ENCODE measurements at regions not wholly inside any gene's neighbourhood (a gene's known extent, or its start where the extent isn't known, plus 50 kb on each side); places are given as distances from the start of the nearest gene placed in this dataset.

- Histone ChIP-seq H3K9ac (no peak overlapping the region), H3K36me3 (ENCODE audit: control insufficient read depth, insufficient read depth, low read length) (no peaks in the 10 kb centered on the region), H3K4me3 (ENCODE audit: low read depth, low read length) (no peak overlapping the region), H3K27ac (no peak overlapping the region), H2AFZ (no peak overlapping the region), H3K79me2 (no peaks in the 10 kb centered on the region), H3K4me2 (ENCODE audit: low read length) (no peak overlapping the region), H3K27me3 (ENCODE audit: control insufficient read depth, insufficient read depth, low read length) (no peaks in the 10 kb centered on the region), H3K9me3 (ENCODE audit: control insufficient read depth, low read length) (no peaks in the 10 kb centered on the region), H3K4me1 (no peaks in the 10 kb centered on the region)
- no peak for TF ChIP-seq CTCF (IDR thresholded peaks at IDR 0.05)
Measured at GRCh38 chr7:9504678-9505077, 1071.3 kb downstream of the NXPH1 start.

DNA sequence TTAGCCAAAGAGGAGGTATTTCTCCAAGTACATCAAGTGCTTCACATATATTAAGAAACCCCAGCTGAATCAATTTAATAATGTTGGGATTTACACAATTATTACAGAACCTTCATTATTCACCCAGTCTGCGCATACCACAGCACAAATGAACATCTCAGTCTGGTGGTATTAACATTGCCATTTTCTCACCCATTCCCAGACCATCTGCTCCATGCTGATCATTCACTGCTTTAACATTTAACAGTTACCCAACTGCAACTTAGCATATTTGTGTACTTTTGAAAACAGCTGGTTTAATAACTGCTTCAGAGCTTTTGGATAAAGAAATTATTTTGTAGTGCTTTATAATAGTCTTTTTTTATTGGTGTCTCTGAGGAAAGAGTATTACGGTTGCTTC lies 1072.1 kb downstream of the NXPH1 start:
- Histone ChIP-seq H3K79me2 (no peaks in the 10 kb centered on the region), H3K27me3 (ENCODE audit: control insufficient read depth, insufficient read depth, low read length) (no peaks in the 10 kb centered on the region), H2AFZ (no peak overlapping the region), H3K4me3 (ENCODE audit: low read depth, low read length) (no peak overlapping the region), H3K4me2 (ENCODE audit: low read length) (no peak overlapping the region), H3K36me3 (ENCODE audit: control insufficient read depth, insufficient read depth, low read length) (no peaks in the 10 kb centered on the region), H3K4me1 (no peaks in the 10 kb centered on the region), H3K9ac (no peak overlapping the region), H3K9me3 (ENCODE audit: control insufficient read depth, low read length) (no peaks in the 10 kb centered on the region), H3K27ac (no peak overlapping the region)
- no peak for TF ChIP-seq CTCF (IDR thresholded peaks at IDR 0.05)

GRCh38 chr7:9507290-9507689 lies 1073.9 kb downstream of the NXPH1 start:
- H3K4me3 ChIP-seq (ENCODE audit: low read depth, low read length) = no peak overlapping the region
- TF ChIP-seq CTCF (IDR thresholded peaks at IDR 0.05) = no peak
- no peak overlapping the region for H3K9ac ChIP-seq
- no peaks in the 10 kb centered on the region for H3K4me1 ChIP-seq
- no peaks in the 10 kb centered on the region for H3K9me3 ChIP-seq (ENCODE audit: control insufficient read depth, low read length)
- H3K79me2 ChIP-seq = no peaks in the 10 kb centered on the region
- H3K4me2 ChIP-seq (ENCODE audit: low read length) = no peak overlapping the region
- no peak overlapping the region for H3K27ac ChIP-seq
- no peaks in the 10 kb centered on the region for H3K36me3 ChIP-seq (ENCODE audit: control insufficient read depth, insufficient read depth, low read length)
- no peak overlapping the region for H2AFZ ChIP-seq
- no peaks in the 10 kb centered on the region for H3K27me3 ChIP-seq (ENCODE audit: control insufficient read depth, insufficient read depth, low read length)

- Histone ChIP-seq H3K9ac (no peak overlapping the region), H3K79me2 (no peaks in the 10 kb centered on the region)
Measured at GRCh38 chr7:9516662-9517061, 1083.3 kb downstream of the NXPH1 start.

More at GRCh38 chr7:9516662-9517061, 1083.3 kb downstream of the NXPH1 start:
- H3K27ac ChIP-seq = no peak overlapping the region
- no peaks in the 10 kb centered on the region for H3K4me1 ChIP-seq
- H3K4me3 ChIP-seq (ENCODE audit: low read depth, low read length) = no peak overlapping the region
- no peak overlapping the region for H3K4me2 ChIP-seq (ENCODE audit: low read length)
- H3K27me3 ChIP-seq (ENCODE audit: control insufficient read depth, insufficient read depth, low read length) = no peaks in the 10 kb centered on the region
- H2AFZ ChIP-seq = no peak overlapping the region
- H3K9me3 ChIP-seq (ENCODE audit: control insufficient read depth, low read length) = no peaks in the 10 kb centered on the region
- no peak for TF ChIP-seq CTCF (IDR thresholded peaks at IDR 0.05)
- H3K36me3 ChIP-seq (ENCODE audit: control insufficient read depth, insufficient read depth, low read length) = no peaks in the 10 kb centered on the region

All from parathyroid adenoma (tissue), 2 donors.